Middle frontal gyrus (tissue), 1 donor: ENCODE measurements at regions not wholly inside any gene's neighbourhood (a gene's known extent, or its start where the extent isn't known, plus 50 kb on each side); places are given as distances from the start of the nearest gene placed in this dataset.

Source experiments
- DNase-seq: peaks from one replicate; pipeline ENCODE4 v3.0.0-alpha.2; 2015; ENCODE audit warnings: low spot score; ENCODE audit errors: extremely low spot score

DNA sequence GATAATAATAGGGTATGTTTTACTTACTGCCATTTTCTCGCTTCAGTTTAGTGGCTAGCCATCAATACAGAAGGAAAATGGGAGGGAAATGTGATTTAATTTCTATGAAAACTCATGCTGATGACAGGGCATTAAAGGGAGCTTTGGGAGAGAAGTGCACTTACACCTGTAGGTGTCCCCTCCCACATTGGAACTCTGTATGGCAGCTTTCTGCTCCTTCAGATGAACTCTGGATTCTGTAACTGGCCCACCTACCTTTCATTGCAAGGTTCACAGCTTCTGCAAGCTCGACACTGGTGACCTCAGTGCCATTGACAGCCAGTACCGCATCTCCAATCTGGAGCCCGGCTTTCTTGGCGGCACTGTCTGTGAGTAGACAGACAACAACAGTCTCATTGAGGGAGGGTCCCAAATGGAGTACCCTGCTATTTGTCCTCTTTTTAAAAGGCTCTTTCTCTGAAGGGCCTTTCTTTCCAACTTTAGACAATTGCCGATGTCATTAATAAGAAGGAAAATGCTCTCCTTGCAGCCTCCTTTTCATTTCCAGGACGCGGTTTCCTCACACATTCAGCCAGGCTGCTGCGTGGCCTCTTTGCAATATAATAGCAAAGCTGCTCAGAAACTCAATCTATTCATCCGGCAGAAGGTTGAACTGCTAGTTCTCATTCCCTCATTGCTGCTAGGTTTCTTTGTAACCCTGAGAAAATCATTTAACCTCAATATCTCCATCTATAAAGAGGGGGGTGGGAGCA lies 63.6 kb downstream of the NUDT12 start:
- DNase-seq, result no peak

DNA sequence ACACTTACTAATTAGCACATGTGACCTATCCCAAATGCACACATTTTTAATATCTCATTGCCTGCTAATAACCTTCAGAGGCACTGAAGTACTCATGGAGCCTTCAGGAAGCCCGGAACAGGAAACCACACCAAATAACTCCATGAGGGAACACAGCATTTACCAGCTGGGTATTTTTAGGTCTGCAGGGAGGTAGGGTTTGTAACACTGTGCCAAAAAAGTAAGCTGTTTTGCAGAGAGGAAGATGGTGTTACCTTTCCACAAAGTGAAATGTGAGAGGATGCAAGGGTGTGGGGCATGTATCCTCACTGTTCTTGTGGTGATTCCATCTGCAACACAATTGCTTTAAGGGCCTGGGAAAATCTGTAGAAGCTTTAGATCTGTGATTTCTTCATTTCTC lies 64.4 kb downstream of the NUDT12 start:
- DNase-seq, result no peak

DNA sequence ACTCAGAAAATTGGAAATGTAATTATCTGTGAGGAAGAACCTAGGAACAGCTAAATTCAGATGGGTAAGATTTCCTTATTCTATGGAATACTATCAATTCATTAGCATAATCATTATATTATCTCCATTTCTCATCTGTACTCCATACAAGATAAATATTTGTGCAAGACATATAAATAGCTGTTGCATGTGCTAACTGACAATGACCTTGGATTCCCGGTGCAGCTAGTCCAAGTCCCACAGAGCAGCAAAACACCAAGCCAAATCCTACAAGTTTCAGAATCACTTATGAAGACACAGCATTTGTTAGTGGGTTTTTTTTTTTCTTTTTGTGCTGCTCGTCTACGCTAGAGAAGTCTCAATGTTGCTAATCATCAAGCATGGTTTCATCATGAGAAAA lies 64.8 kb downstream of the NUDT12 start:
- no peak for DNase-seq

DNA sequence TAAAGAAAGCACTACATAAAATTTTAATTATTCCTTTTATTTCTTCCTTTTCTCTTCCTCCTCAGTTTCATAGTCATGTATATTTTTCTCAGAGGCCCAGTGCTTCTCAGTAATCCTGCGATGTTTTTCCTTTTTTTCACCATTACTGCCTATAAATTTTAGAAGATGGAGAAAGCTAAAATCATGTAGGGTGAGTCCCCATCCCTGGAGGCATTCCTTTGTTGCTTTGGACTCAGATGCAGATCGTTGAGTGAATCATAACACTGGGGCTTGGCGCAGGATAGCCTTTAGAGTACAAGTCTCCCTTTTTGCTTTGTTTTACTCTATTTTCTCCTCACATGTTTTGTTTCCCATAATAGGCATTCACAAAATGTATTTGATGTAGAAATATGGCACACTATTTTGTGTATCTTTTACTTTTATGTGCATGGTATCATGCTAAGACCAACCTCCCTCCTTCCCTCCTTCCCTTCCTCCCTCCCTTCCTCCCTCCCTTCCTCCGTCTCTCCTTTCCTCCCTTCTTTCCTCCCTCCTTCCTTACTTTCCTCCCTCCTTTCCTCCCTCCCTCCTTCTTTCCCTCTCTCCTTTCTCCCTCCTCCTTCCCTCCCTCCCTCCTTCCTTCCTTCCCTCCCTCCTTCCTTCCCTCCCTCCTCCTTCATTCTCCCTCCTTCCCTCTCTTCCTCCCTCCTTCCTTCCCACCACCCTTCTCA lies 72.4 kb downstream of the NUDT12 start:
- DNase-seq, result no peak

GRCh38 chr5:103489307-103489706 lies 73.3 kb downstream of the NUDT12 start:
- no peak for DNase-seq

DNA sequence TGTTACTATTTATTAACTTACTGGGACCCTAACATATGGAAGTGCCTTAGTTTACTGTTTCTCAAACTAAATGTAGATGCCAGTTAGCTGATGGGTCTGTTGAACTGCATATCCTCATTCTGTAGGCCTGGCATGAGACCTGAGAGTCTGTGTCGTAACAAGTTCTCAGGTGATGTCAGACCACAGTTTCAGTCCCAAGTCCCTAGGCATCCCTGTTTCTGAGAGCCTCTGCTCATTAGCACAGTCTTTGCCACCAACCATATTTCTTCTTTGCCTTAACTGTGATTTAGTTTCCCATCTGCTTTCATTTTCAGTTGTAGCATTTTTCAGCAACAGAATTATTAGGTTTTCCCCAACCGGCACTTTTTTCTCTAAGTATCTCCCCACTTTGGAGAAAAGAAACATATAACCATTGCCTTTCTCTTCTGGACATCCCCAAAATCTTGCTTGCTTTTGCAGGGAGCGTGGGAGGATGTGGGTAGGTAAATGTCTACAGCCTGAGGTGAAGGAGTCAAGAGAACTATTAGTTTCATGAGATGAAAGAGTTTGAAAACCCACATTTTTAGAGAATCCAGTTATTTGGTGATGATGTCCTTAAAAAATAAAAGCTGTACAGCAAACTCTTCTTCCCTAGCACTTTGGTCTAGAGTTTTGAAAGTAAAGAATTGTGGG lies 74.6 kb downstream of the NUDT12 start:
- DNase-seq, result no peak

DNA sequence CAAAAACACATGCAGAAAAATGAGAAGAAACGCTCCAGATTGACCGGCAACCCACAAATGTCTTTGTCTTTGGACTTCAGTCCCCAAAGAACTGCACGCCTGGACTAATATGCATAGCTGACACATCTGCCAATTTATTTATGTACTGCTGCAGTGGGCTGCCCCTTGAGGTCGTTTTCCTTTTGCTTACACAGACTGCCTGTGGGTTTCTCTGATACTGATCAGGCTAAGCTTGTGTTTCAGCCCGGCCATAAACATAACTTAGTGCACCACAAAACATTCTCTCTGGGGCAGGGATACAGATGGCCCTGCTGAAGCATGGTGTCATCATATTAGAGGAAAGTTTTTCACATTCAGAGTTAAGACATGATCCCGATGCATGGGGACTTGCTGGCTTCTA lies 75.4 kb downstream of the NUDT12 start:
- DNase-seq, result no peak

DNA sequence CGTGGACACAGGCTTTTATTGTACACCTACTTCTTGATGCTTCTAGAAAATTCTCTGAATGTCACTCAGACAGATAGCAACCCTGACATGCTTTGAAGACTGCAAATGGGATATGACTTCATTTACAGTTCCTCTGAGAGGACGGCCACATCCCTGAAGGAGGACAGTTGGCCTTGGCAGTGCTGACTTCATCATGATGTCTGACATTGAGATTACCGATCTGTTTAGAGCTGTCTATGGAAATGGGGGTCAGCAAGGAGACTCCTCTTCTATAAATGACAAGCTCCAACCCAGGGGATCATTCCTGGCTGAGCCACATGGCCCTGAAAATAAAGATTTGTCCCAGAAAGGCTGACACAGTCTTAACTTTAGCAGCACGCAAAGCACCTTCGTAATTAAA lies 75.8 kb downstream of the NUDT12 start:
- DNase-seq, result no peak

DNA sequence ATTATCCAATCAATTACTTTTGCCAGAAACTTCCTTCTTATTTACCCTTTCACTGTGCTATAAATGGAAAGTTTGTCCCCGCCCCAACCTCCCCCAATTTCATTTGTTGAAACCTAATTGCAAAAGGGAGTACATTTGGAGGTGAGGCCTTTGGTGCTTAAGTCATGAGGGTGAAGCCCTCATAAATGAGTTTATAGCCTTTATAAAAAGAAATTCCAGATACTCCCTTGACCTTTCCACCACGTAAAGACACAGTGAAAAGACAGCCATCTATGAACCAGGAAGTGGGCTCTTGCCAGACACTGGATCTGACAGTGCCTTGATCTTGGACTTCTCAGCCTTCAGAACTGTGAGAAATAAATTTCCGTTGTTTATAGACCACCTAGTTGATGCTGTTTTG lies 82.3 kb downstream of the NUDT12 start:
- DNase-seq, result no peak

DNA sequence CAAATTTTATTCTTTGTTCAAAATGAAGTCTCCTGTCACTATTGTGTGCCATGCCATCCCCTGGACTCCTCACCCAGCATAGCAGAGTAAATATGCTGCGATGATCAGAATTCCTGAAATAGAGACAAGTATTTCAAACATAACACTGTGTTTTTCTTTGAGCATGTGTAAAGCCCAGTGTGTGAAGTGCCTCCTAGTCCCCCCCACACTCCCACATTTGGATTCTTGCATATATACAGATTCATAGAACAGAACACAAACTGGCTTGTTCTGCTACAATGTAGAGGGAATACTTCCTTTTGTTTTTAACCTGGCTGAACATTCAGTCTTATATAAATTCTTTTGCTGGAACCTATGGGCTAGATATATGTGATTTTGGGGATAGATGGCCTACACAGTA lies 84.9 kb downstream of the NUDT12 start:
- DNase-seq, result no peak

DNA sequence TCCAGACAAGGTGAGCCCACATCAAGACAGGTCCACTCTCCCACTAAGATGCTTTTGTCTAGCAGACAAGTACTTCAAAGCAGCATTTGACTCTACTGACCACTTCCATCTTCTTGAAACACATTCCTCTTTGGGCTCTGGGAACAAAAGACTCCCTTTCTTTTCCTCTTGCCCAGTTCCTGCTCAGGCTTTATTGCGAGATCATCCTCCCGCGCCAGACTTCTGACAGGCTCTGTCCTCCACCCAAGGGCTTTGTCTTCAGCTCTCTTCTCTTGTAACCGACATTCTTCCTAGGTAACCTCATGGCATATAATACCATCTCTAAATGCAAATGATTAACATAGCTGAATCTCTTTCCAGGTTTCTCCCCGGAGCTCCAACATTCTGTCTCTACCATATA lies 85.8 kb downstream of the NUDT12 start:
- no peak for DNase-seq

DNA sequence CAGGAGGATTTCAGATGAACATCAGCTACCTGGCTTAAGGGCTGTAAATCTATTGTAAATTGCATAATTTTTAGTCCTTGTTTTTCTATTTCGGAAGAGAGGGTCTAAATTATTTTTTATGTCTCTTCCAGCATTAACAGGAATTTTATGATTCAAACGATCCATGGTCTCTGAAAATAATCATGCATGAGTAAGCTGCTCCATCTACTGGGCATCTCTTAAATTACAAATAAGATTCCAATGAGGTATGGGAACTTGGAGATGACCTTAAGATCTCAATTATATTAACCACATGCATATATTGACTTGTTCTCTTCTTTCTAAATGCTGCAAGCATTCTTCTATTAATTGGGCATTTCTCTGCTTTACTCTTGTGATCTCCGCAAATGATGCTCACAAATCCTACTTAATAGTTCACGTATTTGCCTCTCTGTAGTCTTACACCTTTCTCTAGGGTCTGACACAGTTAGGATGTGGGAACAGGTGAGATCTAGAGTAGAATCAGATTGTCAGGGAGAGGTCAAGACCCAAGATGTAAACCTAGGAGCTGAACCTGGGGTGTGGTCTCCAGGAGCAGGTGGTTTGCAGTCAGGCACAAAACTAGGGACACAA lies 86.9 kb downstream of the NUDT12 start:
- peak; percentile 47 for DNase-seq

GRCh38 chr5:103474677-103475076 lies 87.9 kb downstream of the NUDT12 start:
- no peak for DNase-seq

DNA sequence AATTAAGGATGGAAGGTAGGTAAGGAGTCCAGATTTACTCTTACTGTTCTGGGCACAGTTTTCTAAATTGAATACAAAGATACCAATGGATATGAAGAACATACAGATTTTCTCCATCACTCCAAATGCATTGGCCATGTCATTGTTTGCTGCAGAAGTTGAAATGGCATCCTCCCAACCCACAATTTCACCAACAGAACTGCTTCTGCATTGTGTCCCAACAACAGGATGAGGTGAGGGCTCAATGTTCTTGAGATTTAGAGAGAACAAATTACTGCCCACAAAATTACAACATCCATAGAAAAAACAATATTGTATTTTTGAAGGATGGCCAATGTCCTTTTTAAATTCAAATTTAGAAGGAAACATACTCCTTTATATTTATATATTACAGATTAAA lies 88.9 kb downstream of the NUDT12 start:
- DNase-seq, result no peak

DNA sequence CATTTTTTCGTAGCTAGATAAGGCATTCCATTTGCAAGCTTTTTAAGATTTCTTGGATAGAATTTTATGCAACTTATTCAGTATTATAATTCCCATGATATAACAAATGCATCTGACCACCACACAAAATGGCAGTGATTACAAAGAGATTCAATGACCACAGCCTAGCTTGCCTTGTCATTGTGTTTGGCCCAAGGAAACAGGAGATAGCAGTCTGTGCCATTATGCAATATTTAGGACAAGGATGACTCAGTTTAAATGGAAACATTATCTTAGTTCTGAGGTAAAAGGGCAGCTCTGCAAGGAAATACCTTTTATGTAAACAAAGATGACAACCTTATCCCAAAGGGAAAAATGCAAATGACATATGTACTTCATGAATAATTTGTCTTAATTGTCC lies 89.8 kb downstream of the NUDT12 start:
- no peak for DNase-seq

DNA sequence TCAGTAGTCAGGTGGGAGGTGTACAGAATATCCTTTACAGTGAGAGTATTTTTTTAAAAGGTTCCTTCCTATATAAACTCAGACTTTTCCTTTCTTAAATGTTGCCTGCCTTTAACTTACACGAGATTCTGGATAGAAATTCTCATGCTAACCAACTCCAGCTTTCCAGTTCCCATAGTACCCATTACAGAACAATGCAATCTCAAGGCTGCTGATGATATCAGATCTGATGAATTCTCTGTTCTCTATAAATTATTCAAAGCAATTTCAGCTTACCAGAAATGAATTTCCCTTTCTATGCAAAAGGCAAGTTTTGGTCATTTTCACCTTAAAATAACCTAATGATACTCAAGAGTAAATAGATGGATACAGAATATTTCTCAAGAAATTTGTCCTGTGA lies 90.3 kb downstream of the NUDT12 start:
- DNase-seq, result no peak

GRCh38 chr5:103469288-103470040 lies 93.1 kb downstream of the NUDT12 start:
- no peak for DNase-seq

- no peak for DNase-seq
Observed at GRCh38 chr5:103467831-103468230, 94.8 kb downstream of the NUDT12 start.

DNA sequence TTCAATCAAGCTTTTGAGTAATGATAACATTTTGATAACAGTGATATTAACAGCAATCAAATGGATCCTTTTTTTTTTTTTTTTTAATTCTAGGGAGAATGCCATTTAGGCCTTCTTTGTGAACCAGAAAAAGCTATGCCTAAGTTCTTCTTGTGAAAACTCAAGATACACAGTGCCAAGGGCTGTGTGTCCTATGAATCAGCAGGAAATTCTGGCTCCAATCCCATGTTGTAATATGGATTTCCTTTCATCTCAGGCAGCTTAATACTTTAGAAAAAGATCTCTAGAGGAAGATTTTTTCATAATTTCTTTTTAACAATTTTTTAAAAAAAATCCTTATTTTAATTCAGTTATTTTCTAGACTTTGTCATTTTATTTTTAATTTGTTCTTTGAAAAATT lies 96.1 kb downstream of the NUDT12 start:
- no peak for DNase-seq

GRCh38 chr5:103465891-103466290 lies 96.7 kb downstream of the NUDT12 start:
- no peak for DNase-seq

DNA sequence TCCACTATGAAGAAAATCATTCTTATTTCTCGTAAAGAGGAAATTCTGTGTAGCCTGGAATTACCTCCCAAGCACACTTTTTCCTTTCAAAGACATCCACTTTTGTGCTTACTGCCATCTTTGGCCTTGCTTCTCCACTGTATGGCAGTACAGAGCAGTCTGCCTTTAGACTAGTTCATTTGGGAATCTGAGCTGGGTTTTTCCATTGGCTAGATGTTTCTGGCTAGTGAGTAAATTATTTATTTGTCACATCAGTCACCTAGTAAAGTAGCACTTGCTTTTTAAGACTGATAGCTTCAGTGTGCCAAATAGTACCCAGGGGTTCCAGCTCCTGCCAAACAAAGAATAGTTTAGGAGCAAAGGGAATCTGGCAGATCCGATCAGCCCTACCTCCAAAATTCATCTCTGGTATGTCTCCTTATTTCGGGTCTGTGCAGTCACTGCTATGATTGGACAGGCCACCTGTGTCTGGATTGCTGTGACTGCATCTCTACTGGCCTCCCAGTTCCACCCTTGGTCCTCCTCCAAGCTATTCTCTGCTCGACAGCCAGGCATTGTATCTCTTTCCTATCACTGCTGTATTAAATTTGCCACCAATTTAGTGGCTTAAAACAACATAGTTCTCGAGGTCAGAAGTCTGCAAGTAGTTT lies 97.6 kb downstream of the NUDT12 start:
- DNase-seq, result no peak
